Activated naive CD4-positive, alpha-beta T cell treated with anti-CD3 and anti-CD28 coated beads, Interleukin-2, amount 50 U/mL, for 72 hours (primary cell): ENCODE measurements at regions not wholly inside any gene's neighbourhood (a gene's known extent, or its start where the extent isn't known, plus 50 kb on each side); places are given as distances from the start of the nearest gene placed in this dataset.

Source experiments
- ATAC-seq, 2 donors: fragments of 150-1000 bp; cut with Tn5 transposase; 2 replicates each; pipeline ENCODE4 v1.10.0; 2021; ENCODE audit warnings: mild to moderate bottlenecking in 2 of 2, moderate library complexity in 2 of 2
- DNase-seq, 2 donors: peaks; one replicate each; pipeline ENCODE4 v3.0.0; 2021 to 2022; ENCODE audit warnings: low spot score in 2 of 2
- H3K27ac Mint-ChIP-seq, 2 donors: one replicate each; pipeline ENCODE4 v1.8.0; 2022; ENCODE audit warnings: mild to moderate bottlenecking in 2 of 2, mixed read lengths in 2 of 2
- H3K36me3 Mint-ChIP-seq, 2 donors: one replicate each; pipeline ENCODE4 v1.8.0; 2022; ENCODE audit warnings: mixed read lengths in 2 of 2
- H3K9me3 Mint-ChIP-seq, 2 donors: one replicate each; pipeline ENCODE4 v1.8.0; 2022; ENCODE audit warnings: mixed read lengths in 2 of 2

DNA sequence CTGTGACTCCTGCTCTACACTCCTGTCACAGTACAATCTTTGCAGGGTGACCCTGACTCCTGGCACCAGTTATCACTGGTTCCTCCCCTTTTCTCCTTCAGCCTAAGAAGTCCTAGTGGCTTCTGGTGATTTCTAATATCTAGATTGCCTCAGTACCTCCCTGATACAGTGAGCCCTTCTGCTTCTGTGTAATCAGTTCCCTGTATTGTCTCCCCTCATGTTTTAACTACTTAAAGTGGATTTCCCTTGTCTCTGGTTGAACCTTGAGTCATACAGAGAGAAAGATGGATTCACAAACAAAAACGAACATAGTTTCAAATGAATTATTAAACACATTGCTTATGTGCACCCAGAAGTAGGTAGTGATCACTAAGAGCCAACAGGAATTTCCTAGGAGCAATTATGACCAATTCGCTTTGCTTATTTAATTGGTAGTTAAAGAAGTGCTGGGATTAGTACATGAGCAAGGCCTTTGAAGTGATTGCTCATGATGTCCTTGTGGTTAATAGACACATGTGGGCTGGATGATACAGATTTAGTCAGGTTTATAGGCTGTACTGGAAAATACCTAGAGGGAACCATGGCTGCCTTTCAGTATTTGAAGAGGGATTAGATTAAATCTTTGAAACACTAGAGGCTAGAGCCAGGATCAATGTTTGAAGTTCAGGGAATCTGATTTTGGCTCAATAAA lies 145.8 kb upstream of the MEF2C start:
- Mint-ChIP-seq H3K9me3 (peaks cover 7 to 10% of the 10 kb centered on the region in 2 donors), H3K27ac (no peak overlapping the region), H3K36me3 (no peaks in the 10 kb centered on the region)
- no peak for ATAC-seq
- DNase-seq, result no peak

DNA sequence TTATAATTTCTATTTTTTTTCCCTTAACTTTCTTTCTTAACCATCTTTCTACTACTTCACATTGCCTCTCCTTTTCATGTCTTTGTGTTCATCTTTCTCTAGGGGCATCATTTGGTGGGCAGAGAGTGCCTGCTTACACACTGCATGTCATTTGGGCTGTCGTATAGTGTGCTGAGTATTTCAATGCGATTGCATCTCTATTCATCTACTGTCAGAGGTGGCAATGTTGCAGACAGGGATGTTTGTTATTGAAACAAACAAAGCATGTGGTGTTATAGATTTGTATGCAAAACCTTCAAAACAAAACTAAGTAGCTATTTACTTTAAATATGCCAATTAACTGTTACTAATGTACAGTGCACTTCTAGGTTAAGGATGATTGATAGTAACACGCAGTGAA lies 141.1 kb upstream of the MEF2C start:
- no peak for DNase-seq
- ATAC-seq, result no peak
- H3K36me3 Mint-ChIP-seq, result no peaks in the 10 kb centered on the region
- H3K27ac Mint-ChIP-seq, result no peak overlapping the region
- peaks cover 7 to 10% of the 10 kb centered on the region in 2 donors for H3K9me3 Mint-ChIP-seq

DNA sequence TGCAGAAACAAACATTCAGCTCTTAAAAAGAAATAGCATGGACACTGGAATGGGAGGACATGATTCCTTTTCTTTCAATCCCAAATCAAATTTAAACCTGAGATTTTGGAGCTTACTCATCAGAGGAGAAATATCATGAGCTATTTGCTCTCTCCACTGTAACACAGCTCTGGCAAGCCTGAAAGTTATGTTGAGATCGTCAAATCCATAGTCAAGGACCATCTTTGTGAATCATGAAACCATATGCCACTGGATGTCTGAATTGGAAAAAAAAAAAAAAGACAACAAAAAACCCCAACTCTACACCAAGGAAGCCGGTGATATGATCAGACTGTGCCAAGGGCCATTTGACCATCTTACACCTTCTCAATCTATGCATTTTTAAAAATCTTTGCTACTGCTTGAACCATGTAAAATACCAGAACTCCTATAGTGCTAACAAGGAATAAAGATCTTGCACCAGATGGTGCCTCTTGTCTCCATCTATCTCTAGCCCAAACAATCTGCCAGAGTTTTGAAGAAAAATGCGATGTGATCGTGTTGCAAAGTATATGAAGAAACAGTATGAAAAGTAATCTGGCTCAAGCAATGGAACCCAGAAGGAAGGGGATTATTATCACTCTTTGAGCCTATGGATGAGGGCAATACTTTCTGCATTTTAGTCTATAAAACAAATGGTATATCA lies 138.1 kb upstream of the MEF2C start:
- no peak for DNase-seq
- H3K27ac Mint-ChIP-seq, result no peak overlapping the region
- no peaks in the 10 kb centered on the region for H3K36me3 Mint-ChIP-seq
- peaks cover 0 to 4% of the 10 kb centered on the region in 2 donors for H3K9me3 Mint-ChIP-seq
- ATAC-seq, result no peak

DNA sequence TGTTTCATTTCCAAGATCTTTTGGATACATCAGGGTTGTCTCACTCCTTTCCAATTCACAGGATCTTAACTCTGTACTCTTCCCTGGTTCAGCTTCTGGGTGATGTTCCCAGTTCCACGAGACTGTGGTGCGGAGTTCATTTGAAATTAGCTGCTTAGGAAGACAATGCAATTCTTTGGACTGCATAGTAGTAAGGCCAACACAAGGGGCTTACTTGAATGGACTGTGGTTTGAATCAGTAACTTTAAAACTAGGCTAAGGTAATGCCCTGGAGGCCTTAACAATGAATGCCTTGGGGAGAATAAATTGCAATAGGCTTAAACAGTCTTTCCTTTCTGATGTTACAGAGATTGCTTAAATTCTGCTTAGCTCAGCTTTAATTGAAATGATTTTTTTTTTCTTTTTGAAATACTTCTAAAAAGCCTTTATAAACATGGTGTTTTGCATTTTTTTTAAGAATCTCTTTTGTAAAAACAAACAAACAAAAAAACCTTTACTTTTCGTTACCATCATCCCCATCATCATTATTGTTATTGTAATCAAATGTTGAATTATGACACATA lies 133.8 kb upstream of the MEF2C start:
- ATAC-seq (no peak), DNase-seq (no peak)
- Mint-ChIP-seq H3K27ac (no peak overlapping the region), H3K36me3 (no peaks in the 10 kb centered on the region), H3K9me3 (no peaks in the 10 kb centered on the region)

DNA sequence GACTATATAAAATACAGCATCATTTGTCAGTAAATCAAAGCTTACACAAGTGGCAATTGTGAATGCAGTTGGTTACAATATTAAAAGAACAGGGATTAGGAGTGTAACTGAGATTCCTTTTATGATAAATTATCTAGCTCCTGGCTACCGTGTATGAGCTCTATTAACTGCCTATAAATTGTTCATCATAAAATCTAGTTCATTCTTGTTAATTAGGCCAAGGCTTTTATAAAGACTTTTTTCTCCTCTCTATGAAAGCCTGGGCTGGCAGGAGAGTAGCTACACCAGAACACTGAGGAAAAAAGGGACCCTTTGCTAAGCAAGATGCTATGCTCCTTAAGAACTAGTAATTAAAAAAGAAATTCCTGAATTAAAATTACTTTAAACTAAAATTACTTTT lies 132.4 kb upstream of the MEF2C start:
- H3K27ac Mint-ChIP-seq, result no peak overlapping the region
- ATAC-seq, result no peak

DNA sequence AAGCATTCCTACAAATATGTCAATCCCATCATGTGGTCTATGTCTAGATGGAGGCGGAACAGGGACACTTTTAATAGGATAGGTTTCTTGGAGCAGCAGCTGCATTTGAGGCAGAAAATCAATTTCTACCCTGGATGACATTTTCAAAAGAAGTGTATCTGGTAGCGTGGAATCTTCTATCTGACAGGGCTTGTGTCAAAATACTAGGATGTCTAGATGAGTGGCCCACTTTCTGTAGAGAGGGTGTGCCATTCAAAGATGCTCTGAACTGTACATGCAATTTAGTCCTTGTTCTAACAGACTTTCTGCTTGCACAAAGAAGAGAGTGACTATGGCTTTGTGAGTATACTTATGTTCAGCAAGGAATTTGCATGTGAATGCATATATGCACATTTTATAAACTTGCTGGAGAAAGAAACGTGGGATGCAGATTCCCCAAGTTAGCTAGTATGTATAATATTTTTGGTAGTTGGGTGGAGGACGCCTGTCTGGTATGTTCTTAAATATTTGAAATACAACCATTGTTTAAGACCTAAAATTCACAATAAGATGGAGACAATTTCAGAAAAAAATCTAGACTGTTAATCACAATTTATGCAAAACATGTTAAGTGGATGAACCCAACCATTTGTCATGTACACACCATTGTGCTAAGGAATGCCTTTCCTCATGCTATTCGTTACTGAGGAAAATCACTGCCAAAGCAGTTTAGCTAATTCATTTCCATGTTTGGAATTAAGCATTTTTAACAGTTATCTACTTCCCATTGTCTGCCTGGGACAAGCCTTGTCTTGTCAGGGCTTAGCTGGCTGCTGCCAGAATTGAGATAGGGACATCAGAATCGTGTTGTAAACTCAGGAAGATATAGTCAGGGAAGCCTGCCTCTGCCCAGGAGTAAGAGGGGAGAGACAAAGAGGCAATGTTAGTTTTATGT lies 129.1 kb upstream of the MEF2C start:
- Mint-ChIP-seq H3K36me3 (no peaks in the 10 kb centered on the region), H3K27ac (no peak overlapping the region), H3K9me3 (no peaks in the 10 kb centered on the region)
- ATAC-seq (no peak), DNase-seq (no peak)

More for the DNA sequence above, 132.4 kb upstream of the MEF2C start:
- no peak for DNase-seq
- Mint-ChIP-seq H3K36me3 (no peaks in the 10 kb centered on the region), H3K9me3 (no peaks in the 10 kb centered on the region)

DNA sequence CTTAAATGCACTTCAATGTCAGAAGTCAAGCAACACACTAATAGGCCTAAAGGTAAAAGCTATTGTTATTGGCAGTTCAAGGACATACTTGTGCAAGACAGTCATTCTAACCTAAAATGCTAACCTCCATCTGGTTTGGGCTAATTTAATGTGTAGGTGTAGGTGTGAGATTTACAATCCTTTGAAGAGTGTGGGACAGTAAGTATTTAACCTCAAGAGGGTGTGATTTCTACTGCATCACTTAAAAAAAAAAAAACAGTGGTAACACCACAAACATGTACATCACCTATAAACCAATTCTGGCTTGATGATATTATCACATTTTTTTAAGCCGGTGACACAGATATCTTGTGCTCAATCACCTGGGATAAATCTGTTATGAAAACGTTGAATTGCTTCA lies 127.5 kb upstream of the MEF2C start:
- no peak for DNase-seq
- ATAC-seq, result no peak
- Mint-ChIP-seq H3K9me3 (no peaks in the 10 kb centered on the region), H3K36me3 (no peaks in the 10 kb centered on the region), H3K27ac (no peak overlapping the region)

DNA sequence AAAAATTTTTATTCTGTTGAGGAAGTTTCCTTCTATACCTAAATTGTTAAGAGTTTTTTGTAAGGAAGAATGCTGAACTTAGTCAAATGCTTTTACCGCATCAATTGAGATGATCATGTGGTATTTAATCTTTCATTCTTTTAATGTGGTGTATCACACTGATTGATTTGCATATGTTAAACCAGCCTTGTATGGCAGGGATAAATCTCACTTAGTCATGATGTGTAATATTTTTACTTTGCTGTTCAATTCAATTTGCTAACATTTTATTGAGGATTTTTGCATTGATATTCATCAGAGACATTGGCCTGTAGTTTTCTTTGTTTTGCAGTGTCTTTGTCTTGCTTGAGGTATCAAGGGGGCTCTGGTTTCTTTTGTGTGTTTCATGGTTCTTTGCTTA lies 125.3 kb upstream of the MEF2C start:
- Mint-ChIP-seq H3K36me3 (no peaks in the 10 kb centered on the region), H3K27ac (no peak overlapping the region), H3K9me3 (peaks cover 4 to 5% of the 10 kb centered on the region in 2 donors)
- ATAC-seq (no peak), DNase-seq (no peak)

DNA sequence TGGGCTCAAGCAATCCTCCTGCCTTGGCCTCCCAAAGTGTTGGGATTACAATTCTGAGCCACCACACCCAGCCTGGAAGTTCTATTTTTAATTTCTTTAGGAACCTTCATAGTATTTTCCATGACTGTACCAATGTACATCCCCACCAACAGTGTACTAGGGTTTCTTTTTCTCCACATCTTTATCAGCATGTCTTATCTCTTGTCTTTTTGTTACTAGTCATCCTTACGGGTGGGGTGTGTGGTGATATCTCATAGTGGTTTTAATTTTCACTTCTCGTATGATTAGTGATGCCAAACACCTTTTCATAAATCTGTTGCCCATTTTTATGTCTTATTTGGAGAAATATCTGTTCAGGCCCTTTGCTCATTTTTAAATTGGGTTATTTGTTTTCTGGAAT lies 123.0 kb upstream of the MEF2C start:
- H3K36me3 Mint-ChIP-seq, result no peaks in the 10 kb centered on the region
- no peak overlapping the region for H3K27ac Mint-ChIP-seq
- DNase-seq (no peak), ATAC-seq (no peak)
- H3K9me3 Mint-ChIP-seq, result peaks cover 7 to 9% of the 10 kb centered on the region in 2 donors

DNA sequence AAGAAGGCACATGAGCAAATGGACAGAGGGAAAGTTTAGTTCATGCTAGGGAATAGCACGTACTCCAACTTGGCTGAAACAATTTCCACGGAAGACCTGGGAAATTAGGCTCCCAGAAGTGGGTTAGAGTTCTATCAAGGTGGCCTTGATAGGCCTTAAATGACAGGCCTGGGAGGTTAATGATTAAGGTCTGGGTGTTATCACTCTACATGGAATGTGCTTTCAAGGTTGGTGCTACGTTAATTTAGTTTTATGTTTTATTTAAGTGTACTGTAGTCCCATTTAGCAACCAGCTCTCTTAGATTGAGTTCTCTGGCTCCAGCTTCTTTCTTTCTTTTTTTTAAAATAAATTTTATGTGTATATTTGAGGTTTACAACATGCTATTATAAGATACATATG lies 121.4 kb upstream of the MEF2C start:
- DNase-seq (no peak), ATAC-seq (no peak)
- Mint-ChIP-seq H3K27ac (no peak overlapping the region), H3K9me3 (peaks cover 7 to 9% of the 10 kb centered on the region in 2 donors), H3K36me3 (no peaks in the 10 kb centered on the region)

DNA sequence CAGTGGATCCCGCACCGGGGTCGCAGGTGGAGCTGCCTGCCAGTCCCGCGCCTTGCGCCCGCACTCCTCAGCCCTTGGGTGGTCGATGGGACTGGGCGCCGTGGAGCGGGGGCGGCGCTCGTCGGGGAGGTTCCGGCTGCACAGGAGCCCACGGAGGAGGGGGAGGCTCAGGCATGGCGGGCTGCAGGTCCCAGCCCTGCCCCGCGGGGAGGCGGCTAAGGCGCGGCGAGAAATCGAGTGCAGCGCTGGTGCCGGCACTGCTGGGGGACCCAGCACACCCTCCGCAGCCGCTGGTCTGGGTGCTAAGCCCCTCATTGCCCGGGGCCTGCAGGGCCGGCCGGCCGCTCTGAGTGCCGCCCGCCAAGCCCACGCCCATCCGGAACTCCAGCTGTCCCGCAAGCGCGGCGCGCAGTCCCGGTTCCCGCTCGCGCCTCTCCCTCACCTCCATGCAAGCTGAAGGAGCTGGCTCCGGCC lies 120.6 kb upstream of the MEF2C start:
- H3K36me3 Mint-ChIP-seq, result no peaks in the 10 kb centered on the region
- no peak for DNase-seq
- no peak overlapping the region for H3K27ac Mint-ChIP-seq
- H3K9me3 Mint-ChIP-seq, result peaks cover 7 to 9% of the 10 kb centered on the region in 2 donors
- no peak for ATAC-seq

DNA sequence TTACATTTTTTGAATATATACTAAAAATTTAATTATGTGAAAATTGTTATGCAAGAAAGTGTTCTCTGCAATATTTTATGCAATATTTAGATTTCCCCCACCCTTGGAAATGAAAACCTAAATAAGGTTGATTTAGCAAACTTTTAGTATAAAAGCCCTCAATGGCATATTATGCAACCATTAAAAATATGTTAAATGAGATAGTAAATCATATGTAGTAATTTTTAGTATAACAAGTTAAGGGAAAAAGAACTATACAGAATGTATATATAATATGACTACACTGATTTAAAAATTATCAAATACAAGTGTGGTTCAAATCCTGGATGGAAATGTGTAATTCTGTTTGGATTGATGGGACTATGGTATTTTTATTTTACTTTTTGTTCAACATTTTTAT lies 116.9 kb upstream of the MEF2C start:
- Mint-ChIP-seq H3K27ac (no peak overlapping the region), H3K9me3 (peaks cover 3% of the 10 kb centered on the region in 2 donors), H3K36me3 (no peaks in the 10 kb centered on the region)
- ATAC-seq, result no peak
- DNase-seq, result no peak

DNA sequence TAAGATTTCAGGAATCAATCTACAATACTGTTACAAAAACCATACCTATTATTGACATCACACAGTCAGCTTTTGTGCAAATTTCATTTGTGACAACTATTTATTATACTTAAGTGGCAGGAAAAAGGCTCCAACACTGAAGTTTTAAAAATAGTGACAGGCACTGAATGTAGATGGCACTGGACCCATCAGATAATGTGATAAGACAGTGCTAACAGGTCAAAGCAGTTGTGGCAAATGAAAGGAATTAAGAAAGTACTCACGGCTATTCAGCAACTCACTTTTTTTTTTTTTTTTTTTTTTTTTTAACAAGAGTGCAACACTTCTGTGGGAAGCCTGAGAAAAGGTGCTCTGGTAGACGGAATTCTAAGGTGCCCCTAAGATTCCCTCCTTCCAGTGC lies 115.0 kb upstream of the MEF2C start:
- no peak for ATAC-seq
- Mint-ChIP-seq H3K27ac (no peak overlapping the region), H3K36me3 (no peaks in the 10 kb centered on the region), H3K9me3 (peaks cover 3% of the 10 kb centered on the region in 2 donors)
- DNase-seq, result no peak

DNA sequence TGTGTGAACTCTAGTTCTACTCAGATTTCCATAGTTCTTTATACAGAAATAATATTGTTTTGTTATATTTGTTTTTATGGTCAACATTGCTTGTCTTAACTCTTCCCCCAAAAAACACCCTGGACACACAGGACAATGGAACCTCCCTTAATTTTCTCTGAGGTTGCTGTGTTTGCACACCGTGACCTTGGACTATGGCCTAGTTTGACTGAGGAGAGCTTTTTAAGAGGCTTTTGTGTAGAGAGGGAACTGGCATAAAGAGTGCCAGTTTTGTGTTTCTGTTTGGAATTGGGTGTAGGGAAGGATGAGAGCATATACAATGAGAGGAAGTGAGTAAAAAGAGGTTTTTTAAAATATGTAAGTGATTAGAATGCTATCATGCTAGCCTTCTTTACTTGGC lies 101.1 kb upstream of the MEF2C start:
- peaks cover 0 to 4% of the 10 kb centered on the region in 2 donors for H3K9me3 Mint-ChIP-seq

DNA sequence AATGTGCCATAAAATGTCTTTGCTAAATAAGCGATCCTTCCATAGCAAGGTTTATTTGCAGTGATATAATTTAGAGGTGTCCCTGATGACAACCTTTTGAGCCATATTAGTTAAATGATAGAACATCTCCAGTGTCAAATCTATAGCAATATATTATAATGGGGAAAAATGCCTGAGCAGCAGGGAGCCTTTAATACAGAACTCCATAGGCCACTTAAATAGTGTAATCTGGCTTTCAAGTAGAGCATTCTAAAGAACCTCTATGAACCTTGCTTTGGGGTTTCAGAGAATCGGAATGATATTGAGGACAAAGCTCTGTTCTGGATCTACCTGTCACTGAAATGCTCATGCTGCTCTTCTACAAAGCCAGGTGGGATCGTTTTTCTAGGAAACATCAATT lies 96.7 kb upstream of the MEF2C start:
- Mint-ChIP-seq H3K27ac (no peak overlapping the region), H3K36me3 (no peaks in the 10 kb centered on the region), H3K9me3 (peaks cover 7 to 9% of the 10 kb centered on the region in 2 donors)
- DNase-seq (no peak), ATAC-seq (no peak)

More for the DNA sequence above, 101.1 kb upstream of the MEF2C start:
- DNase-seq (no peak), ATAC-seq (no peak)
- Mint-ChIP-seq H3K27ac (no peak overlapping the region), H3K36me3 (no peaks in the 10 kb centered on the region)

DNA sequence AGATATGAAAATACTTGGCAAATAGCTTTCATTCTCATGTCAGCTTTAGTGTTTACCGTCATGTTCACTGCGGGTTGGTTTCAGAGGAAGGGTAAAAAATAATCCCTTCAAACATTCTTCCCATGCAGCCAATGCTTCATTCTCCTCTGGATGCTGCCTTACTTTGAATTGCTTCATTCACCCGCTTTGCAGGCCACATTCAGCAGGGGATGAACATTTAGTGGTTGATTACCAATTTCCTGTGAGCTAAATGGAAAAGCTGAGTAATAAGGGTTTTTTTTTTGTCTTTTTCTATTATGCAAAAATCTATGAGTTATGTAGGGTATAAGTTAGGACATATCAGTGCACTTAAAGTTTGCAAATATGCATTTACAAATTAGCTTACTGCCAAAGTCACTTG lies 96.3 kb upstream of the MEF2C start:
- Mint-ChIP-seq H3K27ac (peak overlapping the region in 1 of 2 donors; percentile 30), H3K9me3 (peaks cover 7 to 9% of the 10 kb centered on the region in 2 donors), H3K36me3 (no peaks in the 10 kb centered on the region)
- ATAC-seq (peak; percentile 57 to 85), DNase-seq (no peak)

DNA sequence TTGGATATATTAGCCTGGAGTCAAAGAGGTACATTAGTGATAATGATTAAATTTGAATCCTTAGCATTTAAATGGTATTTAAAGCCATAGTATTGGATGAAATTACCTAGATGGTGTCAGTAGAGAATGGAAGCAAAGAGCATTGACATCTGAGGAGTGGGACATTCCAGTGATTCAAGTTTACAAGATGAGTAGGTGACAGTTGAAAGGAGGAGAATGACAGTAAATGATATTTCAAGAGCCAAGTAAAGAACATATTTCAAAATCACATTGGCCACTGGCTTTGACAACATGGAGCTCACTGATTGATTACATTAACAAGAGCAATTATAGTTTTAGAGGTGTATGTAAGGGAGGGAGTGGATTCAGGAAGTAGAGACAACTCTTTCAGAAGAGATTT lies 93.9 kb upstream of the MEF2C start:
- H3K27ac Mint-ChIP-seq, result no peak overlapping the region
- ATAC-seq, result no peak

More for the DNA sequence above, 93.9 kb upstream of the MEF2C start:
- no peak for DNase-seq
- H3K9me3 Mint-ChIP-seq, result peaks cover 7 to 9% of the 10 kb centered on the region in 2 donors
- H3K36me3 Mint-ChIP-seq, result no peaks in the 10 kb centered on the region
